ENCODE measurements at regions not wholly inside any gene's neighbourhood (a gene's known extent, or its start where the extent isn't known, plus 50 kb on each side); places are given as distances from the start of the nearest gene placed in this dataset.

- H3K27ac ChIP-seq = peak overlapping the region; percentile 83 to 94 (median 86)
- H3K4me3 ChIP-seq = no peak overlapping the region
- TF ChIP-seq POLR2A (IDR thresholded peaks at IDR 0.05) (no peak), POLR2AphosphoS5 (IDR thresholded peaks at IDR 0.05) (no peak), EP300 (IDR thresholded peaks at IDR 0.05) (no peak)
- TF ChIP-seq, protein P1, sequence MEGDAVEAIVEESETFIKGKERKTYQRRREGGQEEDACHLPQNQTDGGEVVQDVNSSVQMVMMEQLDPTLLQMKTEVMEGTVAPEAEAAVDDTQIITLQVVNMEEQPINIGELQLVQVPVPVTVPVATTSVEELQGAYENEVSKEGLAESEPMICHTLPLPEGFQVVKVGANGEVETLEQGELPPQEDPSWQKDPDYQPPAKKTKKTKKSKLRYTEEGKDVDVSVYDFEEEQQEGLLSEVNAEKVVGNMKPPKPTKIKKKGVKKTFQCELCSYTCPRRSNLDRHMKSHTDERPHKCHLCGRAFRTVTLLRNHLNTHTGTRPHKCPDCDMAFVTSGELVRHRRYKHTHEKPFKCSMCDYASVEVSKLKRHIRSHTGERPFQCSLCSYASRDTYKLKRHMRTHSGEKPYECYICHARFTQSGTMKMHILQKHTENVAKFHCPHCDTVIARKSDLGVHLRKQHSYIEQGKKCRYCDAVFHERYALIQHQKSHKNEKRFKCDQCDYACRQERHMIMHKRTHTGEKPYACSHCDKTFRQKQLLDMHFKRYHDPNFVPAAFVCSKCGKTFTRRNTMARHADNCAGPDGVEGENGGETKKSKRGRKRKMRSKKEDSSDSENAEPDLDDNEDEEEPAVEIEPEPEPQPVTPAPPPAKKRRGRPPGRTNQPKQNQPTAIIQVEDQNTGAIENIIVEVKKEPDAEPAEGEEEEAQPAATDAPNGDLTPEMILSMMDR (IDR thresholded peaks at IDR 0.05) = no peak
- intact Hi-C loops (cut with DNase I; ENCODE audit: low total_unique reads) = no loop called here
- 25 to 47% (median 31%) methylated on average over 7 of the region's 7 CpGs for WGBS, 5 donors
- H3K9me3 ChIP-seq = no peaks in the 10 kb centered on the region
- H3K36me3 ChIP-seq = no peaks in the 10 kb centered on the region
- peak in 1 of 2 donors; percentile 43 for DNase-seq
- H3K4me1 ChIP-seq = peaks cover 10 to 34% (median 22%) of the 10 kb centered on the region in 4 donors
- H3K27me3 ChIP-seq = no peaks in the 10 kb centered on the region
Observed at GRCh38 chr13:24075137-24075975, 85.2 kb upstream of the SPATA13 start.

DNA sequence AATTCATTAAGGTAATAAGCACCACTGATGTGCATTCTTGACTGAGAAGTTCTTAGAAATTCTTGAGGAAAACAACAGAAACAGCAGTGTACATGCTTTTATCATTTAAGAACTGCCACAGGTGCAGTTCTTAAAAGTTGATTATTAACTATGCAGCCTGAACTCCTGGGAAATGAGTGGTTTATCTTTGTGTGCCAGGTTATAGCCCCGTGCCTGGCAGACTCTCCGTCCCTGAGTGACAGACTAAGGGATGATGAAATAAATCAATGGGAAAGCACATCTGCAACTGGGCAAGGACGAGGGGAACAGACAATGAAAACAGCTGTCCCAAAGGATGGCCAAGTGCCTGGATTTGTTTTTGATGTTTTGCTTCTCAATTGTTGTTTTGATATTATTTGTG is 84.4 kb upstream of the SPATA13 start:
- peaks cover 10 to 31% (median 21%) of the 10 kb centered on the region in 4 donors for H3K4me1 ChIP-seq
- no peaks in the 10 kb centered on the region for H3K27me3 ChIP-seq
- intact Hi-C loops (cut with DNase I; ENCODE audit: low total_unique reads) = no loop called here
- peak overlapping the region in 2 of 4 donors; percentile 8 to 12 for H3K4me3 ChIP-seq
- H3K36me3 ChIP-seq = no peaks in the 10 kb centered on the region
- no peaks in the 10 kb centered on the region for H3K9me3 ChIP-seq
- no peak for TF ChIP-seq EP300 (IDR thresholded peaks at IDR 0.05)
- TF ChIP-seq, protein P1 (IDR thresholded peaks at IDR 0.05) = no peak
- peak in 1 of 3 donors; percentile 36 for TF ChIP-seq POLR2AphosphoS5 (IDR thresholded peaks at IDR 0.05)
- TF ChIP-seq POLR2A (IDR thresholded peaks at IDR 0.05) = no peak
- peak; percentile 63 to 73 for DNase-seq
- H3K27ac ChIP-seq = peak overlapping the region; percentile 83 to 91 (median 86)
- 9 to 40% (median 24%) methylated on average over 3 of the region's 3 CpGs for WGBS, 5 donors

GRCh38 chr13:24076636-24077035 is 83.9 kb upstream of the SPATA13 start:
- Histone ChIP-seq H3K4me3 (peak overlapping the region in 2 of 4 donors; percentile 8 to 12), H3K9me3 (no peaks in the 10 kb centered on the region), H3K27me3 (no peaks in the 10 kb centered on the region), H3K27ac (peak overlapping the region; percentile 83 to 91 (median 86)), H3K36me3 (no peaks in the 10 kb centered on the region), H3K4me1 (peaks cover 10 to 28% (median 20%) of the 10 kb centered on the region in 4 donors)
- TF ChIP-seq POLR2AphosphoS5 (IDR thresholded peaks at IDR 0.05) (no peak), EP300 (IDR thresholded peaks at IDR 0.05) (no peak), POLR2A (IDR thresholded peaks at IDR 0.05) (no peak)
- TF ChIP-seq, protein P1 (IDR thresholded peaks at IDR 0.05) = no peak
- no peak for DNase-seq
- 59 to 74% (median 67%) methylated on average over 8 of the region's 8 CpGs for WGBS, 5 donors
- intact Hi-C loops (cut with DNase I; ENCODE audit: low total_unique reads) = no loop called here

DNA sequence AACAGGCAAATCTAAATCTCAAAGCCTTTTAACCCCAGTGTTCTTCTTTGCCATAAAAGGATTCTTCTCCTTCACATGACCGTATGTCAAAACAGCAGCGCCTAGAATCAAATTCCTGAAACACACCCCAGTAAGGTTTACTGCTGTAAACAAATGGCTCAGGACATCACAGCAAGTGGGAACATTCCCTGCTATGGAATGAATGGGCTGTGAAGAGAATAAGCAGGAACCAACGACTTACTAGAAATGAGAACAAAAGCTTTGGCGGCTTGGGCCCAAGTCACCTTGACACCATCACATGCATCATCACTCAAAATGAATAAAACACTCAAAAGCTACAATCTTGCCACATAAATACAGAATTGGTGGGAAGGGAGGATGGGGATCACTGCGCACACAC is 80.4 kb upstream of the SPATA13 start:
- Histone ChIP-seq H3K4me3 (no peak overlapping the region), H3K27ac (no peak overlapping the region), H3K27me3 (no peaks in the 10 kb centered on the region), H3K36me3 (no peaks in the 10 kb centered on the region), H3K4me1 (peaks cover 5 to 19% (median 12%) of the 10 kb centered on the region in 4 donors), H3K9me3 (no peaks in the 10 kb centered on the region)
- TF ChIP-seq POLR2AphosphoS5 (IDR thresholded peaks at IDR 0.05) (no peak), POLR2A (IDR thresholded peaks at IDR 0.05) (no peak), EP300 (IDR thresholded peaks at IDR 0.05) (no peak)
- TF ChIP-seq, protein P1 (IDR thresholded peaks at IDR 0.05) = no peak
- DNase-seq = no peak
- intact Hi-C loops (cut with DNase I; ENCODE audit: low total_unique reads) = no loop called here
- WGBS, 5 donors = 79 to 88% (median 83%) methylated on average over 5 of the region's 5 CpGs

Data from stomach (tissue), 8 donors.